Neural cell (in vitro differentiated cells): ENCODE measurements at regions not wholly inside any gene's neighbourhood (a gene's known extent, or its start where the extent isn't known, plus 50 kb on each side); places are given as distances from the start of the nearest gene placed in this dataset.

Experiments
- H2AFZ ChIP-seq: fragments of 200-600, 300-800 bp; sonication (generic), shearing (Covaris generic); 2 replicates; pipeline ENCODE4 v1.6.0; 2014; ENCODE audit warnings: low read depth, mild to moderate bottlenecking, antibody characterized with exemption, low read length, moderate library complexity
- H3F3A ChIP-seq: fragments of 200-600 bp; shearing (Covaris generic); 2 replicates; pipeline ENCODE4 v1.6.1; 2016; ENCODE audit warnings: mild to moderate bottlenecking, moderate library complexity, mixed read lengths, antibody characterized with exemption, low read length; ENCODE audit not compliant: insufficient read depth, poor library complexity, severe bottlenecking
- H3K27ac ChIP-seq: fragments of 200-600, 300-800 bp; sonication (generic), shearing (Covaris generic); 2 replicates; pipeline ENCODE4 v1.5.1; 2014; ENCODE audit warnings: mild to moderate bottlenecking, low read length, moderate library complexity
- H3K27me3 ChIP-seq: fragments of 300-800, 200-600 bp; sonication (generic), shearing (Covaris generic); 2 replicates; pipeline ENCODE4 v1.6.0; 2014; ENCODE audit warnings: mild to moderate bottlenecking, low read depth, low read length, moderate library complexity; ENCODE audit not compliant: insufficient read depth
- H3K36me3 ChIP-seq: fragments of 300-800, 200-600 bp; sonication (generic), shearing (Covaris generic); 2 replicates; pipeline ENCODE4 v1.5.1; 2014; ENCODE audit warnings: mild to moderate bottlenecking, antibody characterized with exemption, low read length, moderate library complexity; ENCODE audit not compliant: insufficient read depth
- H3K4me2 ChIP-seq: fragments of 300-800, 200-600 bp; sonication (generic), shearing (Covaris generic); 2 replicates; pipeline ENCODE4 v1.6.0; 2014; ENCODE audit warnings: mild to moderate bottlenecking, low read length
- H3K4me3 ChIP-seq: fragments of 300-800, 200-600 bp; sonication (generic), shearing (Covaris generic); 2 replicates; pipeline ENCODE4 v1.5.1; 2014; ENCODE audit warnings: mild to moderate bottlenecking, low read length, moderate library complexity
- H3K79me2 ChIP-seq: fragments of 200-600 bp; shearing (Covaris generic); replicated peaks from 2 replicates; pipeline ENCODE4 v1.6.0; 2014; ENCODE audit warnings: mild to moderate bottlenecking, low read length, moderate library complexity; ENCODE audit not compliant: insufficient read depth
- H3K9ac ChIP-seq: fragments of 300-800, 200-600 bp; sonication (generic), shearing (Covaris generic); 2 replicates; pipeline ENCODE4 v1.6.1; 2016; ENCODE audit warnings: mild to moderate bottlenecking, low read length, mixed read lengths
- H3K9me2 ChIP-seq: fragments of 200-600 bp; shearing (Covaris generic); 2 replicates; pipeline ENCODE4 v1.6.1; 2016; ENCODE audit warnings: mild to moderate bottlenecking, low read length, mixed read lengths; ENCODE audit not compliant: insufficient read depth
- H3K9me3 ChIP-seq: fragments of 200-600, 300-800 bp; sonication (generic), shearing (Covaris generic); 2 replicates; pipeline ENCODE4 v1.6.1; 2016; ENCODE audit warnings: mild to moderate bottlenecking, mixed run types, low read length, moderate library complexity, mixed read lengths
- H4K20me1 ChIP-seq: fragments of 200-600 bp; shearing (Covaris generic); 2 replicates; pipeline ENCODE4 v1.6.1; 2016; ENCODE audit warnings: mild to moderate bottlenecking, mixed run types; ENCODE audit not compliant: insufficient read depth
- EP300 ChIP-seq: fragments of 450-650 bp; conservative IDR thresholded peaks from 2 replicates; pipeline ENCODE4 v1.6.1; 2014; ENCODE audit warnings: antibody characterized with exemption, mild to moderate bottlenecking, moderate library complexity; ENCODE audit not compliant: poor library complexity, severe bottlenecking
- EZH2 ChIP-seq: fragments of 200-600, 300-800 bp; shearing (Covaris generic), sonication (generic); IDR thresholded peaks from 2 replicates; pipeline ENCODE4 v1.6.1; 2014; ENCODE audit warnings: antibody characterized with exemption, low read length, borderline replicate concordance, mild to moderate bottlenecking; ENCODE audit not compliant: insufficient read depth, poor library complexity, severe bottlenecking
- MXI1 ChIP-seq: fragments of 450-650 bp; conservative IDR thresholded peaks from 2 replicates; pipeline ENCODE4 v1.6.1; 2014; ENCODE audit warnings: antibody characterized with exemption, mild to moderate bottlenecking; ENCODE audit not compliant: poor library complexity, severe bottlenecking
- POLR2AphosphoS5 ChIP-seq: IDR thresholded peaks from 2 replicates; pipeline ENCODE4 v1.6.1; 2012
- RAD21 ChIP-seq: fragments of 450-650 bp; conservative IDR thresholded peaks from 2 replicates; pipeline ENCODE4 v1.6.1; 2014; ENCODE audit warnings: antibody characterized with exemption, mild to moderate bottlenecking, moderate library complexity
- SMC3 ChIP-seq: fragments of 450-650 bp; conservative IDR thresholded peaks from 2 replicates; pipeline ENCODE4 v1.6.1; 2014; ENCODE audit warnings: antibody characterized with exemption, mild to moderate bottlenecking, moderate library complexity; ENCODE audit not compliant: poor library complexity
- TAF1 ChIP-seq: IDR thresholded peaks from 2 replicates; pipeline ENCODE4 v1.6.1; 2012; ENCODE audit warnings: low read depth
- TF ChIP-seq, protein P1 (sequence below): fragments of 450-650 bp; IDR thresholded peaks from 2 replicates; pipeline ENCODE4 v1.5.1; 2014; ENCODE audit warnings: antibody characterized with exemption, mild to moderate bottlenecking, moderate library complexity; ENCODE audit not compliant: poor library complexity, severe bottlenecking
- TF ChIP-seq, protein P2 (sequence below): IDR thresholded peaks from 2 replicates; pipeline ENCODE4 v1.6.1; 2012; ENCODE audit warnings: borderline replicate concordance

DNA sequence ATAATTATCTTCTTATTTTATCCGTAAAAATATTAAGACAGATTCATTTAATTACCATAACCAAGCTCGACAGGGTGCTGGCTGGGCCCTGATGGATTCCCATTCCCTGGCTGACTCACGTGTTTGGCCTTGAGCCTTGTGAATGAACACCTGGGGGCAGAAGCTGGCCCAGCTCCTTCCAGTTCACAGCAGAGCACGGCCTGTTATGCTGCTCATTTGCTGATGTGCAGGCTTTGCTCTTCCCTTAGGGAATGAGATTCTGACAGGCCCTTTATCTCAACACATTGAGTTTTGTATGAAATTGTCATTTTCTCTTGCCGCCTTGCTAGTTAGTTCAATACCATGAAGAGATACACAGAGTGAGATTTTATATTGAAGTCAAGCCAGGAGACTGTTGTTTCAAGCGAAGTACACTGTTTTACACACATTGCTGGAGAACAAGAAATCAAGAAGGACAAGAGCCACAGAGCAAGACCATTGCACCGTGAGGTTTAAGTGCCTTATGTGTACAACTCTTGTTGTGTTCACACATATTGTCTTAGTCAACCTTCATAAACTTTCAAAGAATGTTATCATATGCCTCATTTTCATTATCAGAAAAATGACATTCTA, 1583.3 kb downstream of the STIM2 start:
- no peaks in the 10 kb centered on the region for H4K20me1 ChIP-seq
- H2AFZ ChIP-seq: no peak overlapping the region
- H3K4me2 ChIP-seq: peak overlapping the region; percentile 32
- H3K36me3 ChIP-seq: no peaks in the 10 kb centered on the region
- H3K27me3 ChIP-seq: no peaks in the 10 kb centered on the region
- TF ChIP-seq, protein P1, sequence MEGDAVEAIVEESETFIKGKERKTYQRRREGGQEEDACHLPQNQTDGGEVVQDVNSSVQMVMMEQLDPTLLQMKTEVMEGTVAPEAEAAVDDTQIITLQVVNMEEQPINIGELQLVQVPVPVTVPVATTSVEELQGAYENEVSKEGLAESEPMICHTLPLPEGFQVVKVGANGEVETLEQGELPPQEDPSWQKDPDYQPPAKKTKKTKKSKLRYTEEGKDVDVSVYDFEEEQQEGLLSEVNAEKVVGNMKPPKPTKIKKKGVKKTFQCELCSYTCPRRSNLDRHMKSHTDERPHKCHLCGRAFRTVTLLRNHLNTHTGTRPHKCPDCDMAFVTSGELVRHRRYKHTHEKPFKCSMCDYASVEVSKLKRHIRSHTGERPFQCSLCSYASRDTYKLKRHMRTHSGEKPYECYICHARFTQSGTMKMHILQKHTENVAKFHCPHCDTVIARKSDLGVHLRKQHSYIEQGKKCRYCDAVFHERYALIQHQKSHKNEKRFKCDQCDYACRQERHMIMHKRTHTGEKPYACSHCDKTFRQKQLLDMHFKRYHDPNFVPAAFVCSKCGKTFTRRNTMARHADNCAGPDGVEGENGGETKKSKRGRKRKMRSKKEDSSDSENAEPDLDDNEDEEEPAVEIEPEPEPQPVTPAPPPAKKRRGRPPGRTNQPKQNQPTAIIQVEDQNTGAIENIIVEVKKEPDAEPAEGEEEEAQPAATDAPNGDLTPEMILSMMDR: peak; percentile 53
- peak; percentile 61 for TF ChIP-seq RAD21
- TF ChIP-seq EZH2: no peak
- TF ChIP-seq, protein P2, sequence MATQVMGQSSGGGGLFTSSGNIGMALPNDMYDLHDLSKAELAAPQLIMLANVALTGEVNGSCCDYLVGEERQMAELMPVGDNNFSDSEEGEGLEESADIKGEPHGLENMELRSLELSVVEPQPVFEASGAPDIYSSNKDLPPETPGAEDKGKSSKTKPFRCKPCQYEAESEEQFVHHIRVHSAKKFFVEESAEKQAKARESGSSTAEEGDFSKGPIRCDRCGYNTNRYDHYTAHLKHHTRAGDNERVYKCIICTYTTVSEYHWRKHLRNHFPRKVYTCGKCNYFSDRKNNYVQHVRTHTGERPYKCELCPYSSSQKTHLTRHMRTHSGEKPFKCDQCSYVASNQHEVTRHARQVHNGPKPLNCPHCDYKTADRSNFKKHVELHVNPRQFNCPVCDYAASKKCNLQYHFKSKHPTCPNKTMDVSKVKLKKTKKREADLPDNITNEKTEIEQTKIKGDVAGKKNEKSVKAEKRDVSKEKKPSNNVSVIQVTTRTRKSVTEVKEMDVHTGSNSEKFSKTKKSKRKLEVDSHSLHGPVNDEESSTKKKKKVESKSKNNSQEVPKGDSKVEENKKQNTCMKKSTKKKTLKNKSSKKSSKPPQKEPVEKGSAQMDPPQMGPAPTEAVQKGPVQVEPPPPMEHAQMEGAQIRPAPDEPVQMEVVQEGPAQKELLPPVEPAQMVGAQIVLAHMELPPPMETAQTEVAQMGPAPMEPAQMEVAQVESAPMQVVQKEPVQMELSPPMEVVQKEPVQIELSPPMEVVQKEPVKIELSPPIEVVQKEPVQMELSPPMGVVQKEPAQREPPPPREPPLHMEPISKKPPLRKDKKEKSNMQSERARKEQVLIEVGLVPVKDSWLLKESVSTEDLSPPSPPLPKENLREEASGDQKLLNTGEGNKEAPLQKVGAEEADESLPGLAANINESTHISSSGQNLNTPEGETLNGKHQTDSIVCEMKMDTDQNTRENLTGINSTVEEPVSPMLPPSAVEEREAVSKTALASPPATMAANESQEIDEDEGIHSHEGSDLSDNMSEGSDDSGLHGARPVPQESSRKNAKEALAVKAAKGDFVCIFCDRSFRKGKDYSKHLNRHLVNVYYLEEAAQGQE: no peak
- peak; percentile 90 for TF ChIP-seq EP300
- TF ChIP-seq POLR2AphosphoS5: peak; percentile 82
- peak; percentile 56 for TF ChIP-seq SMC3
- no peak for TF ChIP-seq MXI1
- TF ChIP-seq TAF1: no peak
- peak overlapping the region; percentile 44 for H3K27ac ChIP-seq
- H3K4me3 ChIP-seq: peak overlapping the region; percentile 22
- H3K9me2 ChIP-seq: no peaks in the 10 kb centered on the region
- no peaks in the 10 kb centered on the region for H3K9me3 ChIP-seq
- H3F3A ChIP-seq: no peaks in the 10 kb centered on the region
- no peak overlapping the region for H3K9ac ChIP-seq
- H3K79me2 ChIP-seq: no peaks in the 10 kb centered on the region

DNA sequence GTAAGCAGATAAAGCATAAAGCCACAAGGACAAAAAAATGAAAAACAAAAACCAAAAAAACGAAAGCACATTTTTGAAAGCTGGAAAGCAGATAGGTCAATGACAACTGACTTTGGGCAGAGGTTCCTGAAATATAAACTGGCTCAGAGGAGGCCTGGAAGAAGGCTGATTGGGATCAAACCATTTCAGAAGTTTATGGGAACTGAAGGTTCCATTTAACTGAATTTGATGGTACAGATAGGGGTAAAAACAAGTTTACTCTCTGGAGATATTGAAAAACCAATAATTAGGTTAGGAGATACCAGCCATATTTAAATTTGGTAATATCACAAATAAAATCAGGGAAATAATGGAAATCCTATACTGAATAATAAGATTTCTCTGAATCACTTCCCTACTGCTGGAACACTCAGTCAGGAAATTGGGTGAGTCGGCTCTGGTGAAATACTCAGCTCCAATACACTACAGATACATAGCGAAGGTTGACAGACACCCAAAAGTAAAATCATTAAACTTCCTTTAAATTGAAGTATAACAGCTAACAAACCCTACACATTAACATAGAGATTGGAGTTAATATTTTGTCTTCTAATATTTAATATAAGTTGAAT, 1584.3 kb downstream of the STIM2 start:
- H4K20me1 ChIP-seq: no peaks in the 10 kb centered on the region
- H3K27me3 ChIP-seq: no peaks in the 10 kb centered on the region
- no peaks in the 10 kb centered on the region for H3K9me2 ChIP-seq
- peak overlapping the region; percentile 40 for H3K27ac ChIP-seq
- H3K4me2 ChIP-seq: peak overlapping the region; percentile 32
- no peaks in the 10 kb centered on the region for H3F3A ChIP-seq
- peak overlapping the region; percentile 22 for H3K4me3 ChIP-seq
- H3K9me3 ChIP-seq: no peaks in the 10 kb centered on the region
- H3K9ac ChIP-seq: no peak overlapping the region
- TF ChIP-seq, protein P1: no peak
- TF ChIP-seq RAD21: no peak
- TF ChIP-seq POLR2AphosphoS5: no peak
- TF ChIP-seq EZH2: no peak
- no peak for TF ChIP-seq TAF1
- TF ChIP-seq, protein P2: no peak
- TF ChIP-seq EP300: no peak
- no peak for TF ChIP-seq SMC3
- TF ChIP-seq MXI1: no peak
- H2AFZ ChIP-seq: no peak overlapping the region
- H3K79me2 ChIP-seq: no peaks in the 10 kb centered on the region
- no peaks in the 10 kb centered on the region for H3K36me3 ChIP-seq
